ENCODE measurements at regions not wholly inside any gene's neighbourhood (a gene's known extent, or its start where the extent isn't known, plus 50 kb on each side); places are given as distances from the start of the nearest gene placed in this dataset.

- TF ChIP-seq CTCF (IDR thresholded peaks at IDR 0.05; ENCODE audit: extremely low read depth in 1 of 2, insufficient read depth in 1 of 2, low read depth in 1 of 2, low read length in 2 of 2) (no peak), FOS (IDR thresholded peaks at IDR 0.05; ENCODE audit: borderline replicate concordance, insufficient read depth, low read length) (no peak), POLR2AphosphoS5 (IDR thresholded peaks at IDR 0.05; ENCODE audit: insufficient read depth, low read depth, low read length) (no peak), MAX (IDR thresholded peaks at IDR 0.05; ENCODE audit: insufficient read depth, insufficient read length) (no peak), MYC (IDR thresholded peaks at IDR 0.05; ENCODE audit: low read depth, low read length) (no peak), POLR2A (IDR thresholded peaks at IDR 0.05; ENCODE audit: low read depth, low read length) (no peak), EZH2 (IDR thresholded peaks at IDR 0.05; ENCODE audit: borderline replicate concordance, low read depth, low read length, severe bottlenecking) (no peak), GATA2 (IDR thresholded peaks at IDR 0.05; ENCODE audit: insufficient read depth, insufficient read length, low read depth, low read length) (no peak), JUN (IDR thresholded peaks at IDR 0.05; ENCODE audit: borderline replicate concordance, insufficient read depth, insufficient read length, low read depth) (no peak)
- no TSS peak for BruUV-seq (replicated peaks)
- Histone ChIP-seq H3K9me1 (replicated peaks; ENCODE audit: control insufficient read depth, extremely low read depth, insufficient read depth, low read length) (no peaks in the 10 kb centered on the region), H3K9me3 (replicated peaks; ENCODE audit: control insufficient read depth, insufficient read depth, low read length) (no peaks in the 10 kb centered on the region), H3K9ac (replicated peaks; ENCODE audit: extremely low read depth, insufficient read depth, low read length) (no peak overlapping the region), H4K20me1 (replicated peaks; ENCODE audit: control insufficient read depth, extremely low read depth, insufficient read depth, low read length) (no peaks in the 10 kb centered on the region), H3K36me3 (ENCODE audit: control insufficient read depth in 2 of 2, extremely low read depth in 1 of 2, insufficient read depth in 2 of 2, low read length in 2 of 2) (no peaks in the 10 kb centered on the region), H3K79me2 (ENCODE audit: control insufficient read depth, insufficient read depth, low read length) (no peaks in the 10 kb centered on the region), H3K4me2 (ENCODE audit: insufficient read depth, low read length) (no peak overlapping the region), H2AFZ (ENCODE audit: low read depth, low read length) (no peak overlapping the region), H3K4me1 (ENCODE audit: control insufficient read depth, extremely low read depth, insufficient read depth, low read length) (no peaks in the 10 kb centered on the region), H3K4me3 (replicated peaks in 1 of 3; ENCODE audit: insufficient read depth in 1 of 3, low read depth in 1 of 3, low read length in 3 of 3) (no peak overlapping the region), H3K27ac (ENCODE audit: insufficient read depth, low read depth, low read length) (no peak overlapping the region), H3K27me3 (ENCODE audit: control insufficient read depth in 2 of 2, insufficient read depth in 2 of 2, low read length in 2 of 2) (no peaks in the 10 kb centered on the region)
- intact Hi-C loops (cut with micrococcal nuclease), result no loop called here
- FAIRE-seq (no peak), DNase-seq (ENCODE audit: low read depth, low spot score) (peak; percentile 18)
- ChIA-PET CTCF (interaction anchor here (1.8 to 3.0 kb wide), 2 partner anchors 97 to 1879 kb away, joined by 9 to 14 read pairs; no protein-coding TSS in a partner anchor), POLR2A (no interaction called here)
- dilution Hi-C loops (cut with MboI; ENCODE audit: extremely low pct_ligation_motif_present, low sequenced_read_pairs), result no loop called here
These were observed 76.3 kb downstream of the FOXI2 start for GRCh38 chr10:127813290-127813689.
